Right lobe of liver (tissue), 4 donors: ENCODE measurements at regions not wholly inside any gene's neighbourhood (a gene's known extent, or its start where the extent isn't known, plus 50 kb on each side); places are given as distances from the start of the nearest gene placed in this dataset.

Experiments
- POLR2A ChIP-seq: fragments of 450-650 bp; IDR thresholded peaks from one replicate; pipeline ENCODE4 v1.6.1; 2017; ENCODE audit warnings: antibody characterized with exemption, mild to moderate bottlenecking
- TF ChIP-seq, protein P1 (sequence below), 4 donors: fragments of 200-600 bp in 3 of 4; fragments of 450-650 bp in 1 of 4; IDR thresholded peaks; one replicate each; pipeline versions ENCODE4 v1.5.1 to v1.8.0; 2016 to 2022; ENCODE audit warnings: antibody characterized with exemption in 4 of 4, mild to moderate bottlenecking in 2 of 4
- donor health status: DM: no; HTN: no; CAD: no.
- donor health status: DM: no; HTN: no; CAD: no.
- donor health status: DM: no; HTN: yes; CAD: no.

DNA sequence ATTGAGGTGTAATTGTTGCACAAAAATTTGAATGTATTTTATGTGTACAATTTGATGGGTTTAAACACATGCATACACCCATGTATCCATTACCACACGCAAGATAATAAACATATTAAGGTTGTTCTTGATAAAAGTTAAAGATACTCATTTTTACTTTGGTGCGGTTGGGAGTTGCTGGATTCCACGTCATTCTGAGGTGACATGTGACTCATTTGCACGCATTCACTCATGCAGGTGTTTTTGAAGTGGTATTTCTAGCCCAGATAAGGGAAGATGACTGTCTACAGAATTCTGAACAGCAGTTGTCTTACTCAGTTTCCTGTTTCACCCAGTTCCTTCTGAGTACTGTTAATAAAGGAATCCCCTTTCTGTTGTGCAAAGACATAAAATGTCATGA lies 142.0 kb downstream of the RTL3 start:
- TF ChIP-seq POLR2A = no peak
- TF ChIP-seq, protein P1, sequence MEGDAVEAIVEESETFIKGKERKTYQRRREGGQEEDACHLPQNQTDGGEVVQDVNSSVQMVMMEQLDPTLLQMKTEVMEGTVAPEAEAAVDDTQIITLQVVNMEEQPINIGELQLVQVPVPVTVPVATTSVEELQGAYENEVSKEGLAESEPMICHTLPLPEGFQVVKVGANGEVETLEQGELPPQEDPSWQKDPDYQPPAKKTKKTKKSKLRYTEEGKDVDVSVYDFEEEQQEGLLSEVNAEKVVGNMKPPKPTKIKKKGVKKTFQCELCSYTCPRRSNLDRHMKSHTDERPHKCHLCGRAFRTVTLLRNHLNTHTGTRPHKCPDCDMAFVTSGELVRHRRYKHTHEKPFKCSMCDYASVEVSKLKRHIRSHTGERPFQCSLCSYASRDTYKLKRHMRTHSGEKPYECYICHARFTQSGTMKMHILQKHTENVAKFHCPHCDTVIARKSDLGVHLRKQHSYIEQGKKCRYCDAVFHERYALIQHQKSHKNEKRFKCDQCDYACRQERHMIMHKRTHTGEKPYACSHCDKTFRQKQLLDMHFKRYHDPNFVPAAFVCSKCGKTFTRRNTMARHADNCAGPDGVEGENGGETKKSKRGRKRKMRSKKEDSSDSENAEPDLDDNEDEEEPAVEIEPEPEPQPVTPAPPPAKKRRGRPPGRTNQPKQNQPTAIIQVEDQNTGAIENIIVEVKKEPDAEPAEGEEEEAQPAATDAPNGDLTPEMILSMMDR (IDR thresholded peaks at IDR 0.05) = no peak
